Epithelial cell of esophagus (primary cell): ENCODE measurements at regions not wholly inside any gene's neighbourhood (a gene's known extent, or its start where the extent isn't known, plus 50 kb on each side); places are given as distances from the start of the nearest gene placed in this dataset.

Source experiments
- DNase-seq: peaks from one replicate; pipeline ENCODE4 v3.0.0; 2010; ENCODE audit warnings: low read depth
- H3K4me3 ChIP-seq: 2 replicates; pipeline ENCODE4 v1.5.1; 2011; ENCODE audit warnings: mild to moderate bottlenecking, low read length, control low read depth
- CTCF ChIP-seq: IDR thresholded peaks from 2 replicates; pipeline ENCODE4 v1.5.1; 2011; ENCODE audit warnings: low read depth, mild to moderate bottlenecking, low read length, control low read depth, inconsistent platforms; ENCODE audit not compliant: insufficient read depth; ENCODE audit errors: missing control alignments

- DNase-seq, result peak; percentile 55
- H3K4me3 ChIP-seq, result no peak overlapping the region
- no peak for TF ChIP-seq CTCF
Observed at GRCh38 chr9:108607607-108608006, 248.2 kb downstream of the ACTL7B start.

- no peak for TF ChIP-seq CTCF
- H3K4me3 ChIP-seq, result no peak overlapping the region
- DNase-seq, result peak; percentile 24
Observed at GRCh38 chr9:108606401-108606800, 249.4 kb downstream of the ACTL7B start.

- H3K4me3 ChIP-seq, result no peak overlapping the region
- TF ChIP-seq CTCF, result no peak
- peak; percentile 98 for DNase-seq
Observed at GRCh38 chr9:108603141-108603540, 252.6 kb downstream of the ACTL7B start.

GRCh38 chr9:108600896-108601295 lies 254.9 kb downstream of the ACTL7B start:
- TF ChIP-seq CTCF, result no peak
- H3K4me3 ChIP-seq, result no peak overlapping the region
- no peak for DNase-seq

GRCh38 chr9:108599571-108599970 lies 256.2 kb downstream of the ACTL7B start:
- DNase-seq, result no peak
- TF ChIP-seq CTCF, result no peak
- no peak overlapping the region for H3K4me3 ChIP-seq

- H3K4me3 ChIP-seq, result no peak overlapping the region
- TF ChIP-seq CTCF, result no peak
- no peak for DNase-seq
Observed at GRCh38 chr9:108591121-108591520, 264.7 kb downstream of the ACTL7B start.

- DNase-seq, result no peak
- H3K4me3 ChIP-seq, result no peak overlapping the region
- TF ChIP-seq CTCF, result no peak
Observed at GRCh38 chr9:108588246-108588645, 267.5 kb downstream of the ACTL7B start.
